Esophagus squamous epithelium (tissue), 5 donors: ENCODE measurements at regions not wholly inside any gene's neighbourhood (a gene's known extent, or its start where the extent isn't known, plus 50 kb on each side); places are given as distances from the start of the nearest gene placed in this dataset.

Experiments used
- DNase-seq: peaks from one replicate; lab custom pipeline; 2025; lab: John Stamatoyannopoulos, UW
- H3K27ac ChIP-seq, 4 donors: fragments of 200-600 bp; sonication (generic); one replicate each; pipeline ENCODE4 v1.5.1; 2016 to 2019; ENCODE audit warnings: mild to moderate bottlenecking in 1 of 4
- H3K27me3 ChIP-seq, 4 donors: fragments of 200-600 bp; sonication (generic); 1 replicate in 3 of 4; 2 replicates in 1 of 4; pipeline versions ENCODE4 v1.5.1 to v1.6.0; 2017 to 2021; ENCODE audit warnings: antibody characterized with exemption in 1 of 4
- H3K36me3 ChIP-seq, 3 donors: fragments of 200-600 bp; sonication (generic); one replicate each; pipeline ENCODE4 v1.5.1; 2016 to 2019
- H3K4me1 ChIP-seq, 3 donors: fragments of 200-600 bp; sonication (generic); one replicate each; pipeline ENCODE4 v1.5.1; 2017 to 2019
- H3K4me3 ChIP-seq, 4 donors: fragments of 200-600 bp; sonication (generic); 1 replicate in 3 of 4; 2 replicates in 1 of 4; pipeline ENCODE4 v1.5.1; 2016 to 2019; ENCODE audit warnings: mild to moderate bottlenecking in 2 of 4, moderate library complexity in 1 of 4
- H3K9me3 ChIP-seq, 3 donors: fragments of 200-600 bp; sonication (generic); one replicate each; pipeline ENCODE4 v1.5.1; 2016 to 2019
- POLR2A ChIP-seq, 4 donors: fragments of 450-650 bp; IDR thresholded peaks; one replicate each; pipeline ENCODE4 v1.6.1; 2017; ENCODE audit warnings: antibody characterized with exemption in 4 of 4, mild to moderate bottlenecking in 4 of 4, moderate library complexity in 3 of 4
- WGBS, 2 donors: methylation state at CpG; one replicate each; pipeline ENCODE4 v1.1.5; 2018; 5-methylcytosine and 5-hydroxymethylcytosine counted together
- intact Hi-C: fragments of 100-400 bp; cut with DNase I; formaldehyde crosslinking; loops from one replicate; pipeline ENCODE4 v1.15.0; 2022
- TF ChIP-seq, protein P1 (sequence below), 6 experiments: fragments of 450-650 bp in 4 of 6; fragments of 200-600 bp in 2 of 6; sonication (generic) in 2 of 6; IDR thresholded peaks; one replicate each; pipeline ENCODE4 v1.5.1; 2016 to 2019; ENCODE audit warnings: antibody characterized with exemption in 6 of 6, mild to moderate bottlenecking in 4 of 6, moderate library complexity in 4 of 6
- donor health status: DM: yes; HTN: yes; CAD: no.

DNA sequence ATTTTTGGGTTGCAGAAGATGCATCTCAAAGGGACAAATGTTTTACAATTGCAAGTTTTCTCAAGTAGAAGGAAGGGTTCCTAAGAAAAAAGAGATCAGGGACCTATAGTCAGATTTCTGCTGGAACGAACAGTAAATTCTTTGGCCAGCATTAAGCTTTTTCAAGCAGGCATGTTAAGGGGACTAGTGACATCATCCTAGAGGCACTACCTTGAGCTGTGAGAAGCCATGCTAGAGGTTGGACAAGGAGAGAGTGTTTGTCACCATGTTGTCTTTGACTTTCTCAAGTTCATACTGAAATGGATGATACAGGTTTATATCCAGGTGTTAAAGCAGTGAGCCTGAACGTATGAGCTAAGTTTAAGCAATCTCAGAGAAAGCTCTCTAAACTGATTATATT is 85.2 kb upstream of the WDR72 start:
- 63 to 67% methylated on average over 2 of the region's 2 CpGs for WGBS, 2 donors
- Histone ChIP-seq H3K4me3 (no peak overlapping the region), H3K9me3 (no peaks in the 10 kb centered on the region), H3K27ac (no peak overlapping the region), H3K4me1 (no peaks in the 10 kb centered on the region), H3K36me3 (no peaks in the 10 kb centered on the region), H3K27me3 (no peaks in the 10 kb centered on the region)
- intact Hi-C loops, result no loop called here
- TF ChIP-seq, protein P1, sequence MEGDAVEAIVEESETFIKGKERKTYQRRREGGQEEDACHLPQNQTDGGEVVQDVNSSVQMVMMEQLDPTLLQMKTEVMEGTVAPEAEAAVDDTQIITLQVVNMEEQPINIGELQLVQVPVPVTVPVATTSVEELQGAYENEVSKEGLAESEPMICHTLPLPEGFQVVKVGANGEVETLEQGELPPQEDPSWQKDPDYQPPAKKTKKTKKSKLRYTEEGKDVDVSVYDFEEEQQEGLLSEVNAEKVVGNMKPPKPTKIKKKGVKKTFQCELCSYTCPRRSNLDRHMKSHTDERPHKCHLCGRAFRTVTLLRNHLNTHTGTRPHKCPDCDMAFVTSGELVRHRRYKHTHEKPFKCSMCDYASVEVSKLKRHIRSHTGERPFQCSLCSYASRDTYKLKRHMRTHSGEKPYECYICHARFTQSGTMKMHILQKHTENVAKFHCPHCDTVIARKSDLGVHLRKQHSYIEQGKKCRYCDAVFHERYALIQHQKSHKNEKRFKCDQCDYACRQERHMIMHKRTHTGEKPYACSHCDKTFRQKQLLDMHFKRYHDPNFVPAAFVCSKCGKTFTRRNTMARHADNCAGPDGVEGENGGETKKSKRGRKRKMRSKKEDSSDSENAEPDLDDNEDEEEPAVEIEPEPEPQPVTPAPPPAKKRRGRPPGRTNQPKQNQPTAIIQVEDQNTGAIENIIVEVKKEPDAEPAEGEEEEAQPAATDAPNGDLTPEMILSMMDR (IDR thresholded peaks at IDR 0.05), result no peak
- no peak for TF ChIP-seq POLR2A (IDR thresholded peaks at IDR 0.05)
- DNase-seq, result no peak

DNA sequence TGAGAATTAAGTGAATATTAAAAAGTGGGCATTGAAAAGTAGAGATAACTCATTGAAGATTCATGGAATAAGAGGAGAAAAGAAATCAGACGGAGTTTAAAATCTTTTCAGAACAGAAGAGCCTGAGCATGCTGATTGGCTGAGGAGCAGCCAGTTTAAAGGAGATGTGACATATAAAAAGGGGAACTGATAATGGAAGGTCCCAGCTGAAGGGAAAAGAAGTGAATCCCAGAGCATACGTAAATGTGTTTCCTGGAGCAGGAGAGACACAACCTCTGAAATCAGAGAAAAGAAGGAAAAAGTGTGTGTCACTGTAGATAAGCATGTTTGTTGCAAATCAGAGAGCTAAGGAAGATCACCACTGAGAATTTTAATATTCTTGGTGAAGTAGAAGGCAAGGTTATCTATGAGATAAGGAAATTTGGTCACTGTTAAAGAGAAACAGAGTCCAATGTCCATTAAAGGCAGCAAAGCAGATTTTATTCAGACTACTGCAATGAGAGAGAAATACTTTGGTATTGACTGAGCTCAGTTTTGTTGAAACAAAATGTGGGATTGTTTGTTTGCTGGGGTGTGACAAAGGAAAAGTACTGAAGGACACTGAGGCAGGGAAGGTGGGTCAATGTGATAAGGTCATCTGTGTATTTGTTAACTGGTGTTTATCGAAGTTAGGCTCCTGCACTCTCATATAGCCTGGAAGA is 84.6 kb upstream of the WDR72 start:
- Histone ChIP-seq H3K4me1 (no peaks in the 10 kb centered on the region), H3K36me3 (no peaks in the 10 kb centered on the region), H3K4me3 (no peak overlapping the region), H3K9me3 (no peaks in the 10 kb centered on the region), H3K27ac (no peak overlapping the region), H3K27me3 (no peaks in the 10 kb centered on the region)
- 49 to 73% methylated on average over 3 of the region's 3 CpGs for WGBS, 2 donors
- DNase-seq, result no peak
- no peak for TF ChIP-seq POLR2A (IDR thresholded peaks at IDR 0.05)
- TF ChIP-seq, protein P1 (IDR thresholded peaks at IDR 0.05), result no peak
- intact Hi-C loops, result no loop called here

DNA sequence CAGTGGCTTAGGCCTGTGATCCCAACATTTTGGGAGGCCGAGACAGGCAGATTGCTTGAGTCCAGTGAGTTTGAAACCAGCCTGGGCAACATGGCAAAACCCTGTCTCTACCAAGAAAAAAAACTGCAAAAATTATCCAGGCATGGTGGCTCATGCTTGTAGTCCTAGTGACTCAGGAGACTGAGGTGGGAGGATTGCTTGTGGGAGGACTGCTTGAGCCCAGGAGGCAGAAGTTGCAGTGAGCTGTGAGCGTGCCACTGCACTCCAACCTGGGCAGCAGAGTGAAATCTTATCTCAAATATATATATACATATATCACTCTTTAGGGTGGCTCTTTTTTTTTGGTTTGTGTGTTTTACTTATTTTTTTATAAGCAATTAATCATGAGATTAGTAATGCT is 83.7 kb upstream of the WDR72 start:
- H3K4me3 ChIP-seq, result no peak overlapping the region
- 64 to 77% methylated on average over 1 to 2 of the region's 2 CpGs for WGBS, 2 donors
- DNase-seq, result no peak
- no peaks in the 10 kb centered on the region for H3K9me3 ChIP-seq
- no peak overlapping the region for H3K27ac ChIP-seq
- intact Hi-C loops, result no loop called here
- H3K36me3 ChIP-seq, result no peaks in the 10 kb centered on the region
- no peaks in the 10 kb centered on the region for H3K4me1 ChIP-seq
- TF ChIP-seq, protein P1 (IDR thresholded peaks at IDR 0.05), result no peak
- TF ChIP-seq POLR2A (IDR thresholded peaks at IDR 0.05), result no peak
- no peaks in the 10 kb centered on the region for H3K27me3 ChIP-seq

DNA sequence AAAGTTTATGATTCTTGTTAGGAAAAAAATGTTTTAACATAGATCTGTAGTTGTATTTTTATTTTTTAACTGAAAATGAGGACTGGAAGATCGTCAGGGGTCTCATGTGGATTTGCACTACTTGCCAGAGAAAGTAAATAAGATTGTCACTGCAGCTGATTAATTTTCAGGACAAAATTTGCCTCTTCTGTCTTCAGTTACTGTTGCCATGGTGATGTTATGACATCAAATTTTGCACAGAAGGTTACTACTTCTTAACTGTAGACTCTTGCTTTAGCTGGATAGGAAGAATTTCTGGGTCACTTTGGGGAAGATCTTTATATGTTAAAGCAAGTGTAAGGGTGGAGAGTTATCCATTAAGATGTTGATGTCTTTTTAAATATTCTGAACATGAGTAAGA is 82.2 kb upstream of the WDR72 start:
- 0 to 10% methylated on average over 1 of the region's 1 CpG for WGBS, 2 donors
- intact Hi-C loops, result no loop called here

DNA sequence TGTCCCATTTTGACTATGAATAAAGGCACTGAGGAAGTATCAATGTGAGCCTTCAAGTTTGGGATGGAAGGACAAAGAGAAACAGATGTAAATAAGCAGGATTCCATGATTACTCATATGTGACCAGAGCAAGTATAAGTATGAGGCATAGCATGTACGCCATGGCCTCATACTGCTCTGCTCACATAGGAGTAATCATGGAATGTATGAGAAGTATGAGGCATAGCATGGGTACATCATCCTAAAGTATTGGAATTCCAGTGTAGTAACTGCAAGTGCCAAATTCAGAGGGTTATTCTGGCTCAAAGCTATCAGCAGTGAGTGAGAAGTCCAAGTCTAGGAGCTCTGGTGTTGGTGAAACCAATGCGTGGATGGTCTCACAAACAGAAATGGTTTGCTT is 81.2 kb upstream of the WDR72 start:
- Histone ChIP-seq H3K27me3 (no peaks in the 10 kb centered on the region), H3K9me3 (no peaks in the 10 kb centered on the region), H3K36me3 (no peaks in the 10 kb centered on the region), H3K4me3 (no peak overlapping the region), H3K4me1 (no peaks in the 10 kb centered on the region), H3K27ac (no peak overlapping the region)
- WGBS, 2 donors, result 88 to 94% methylated on average over 2 of the region's 2 CpGs
- DNase-seq, result no peak
- TF ChIP-seq POLR2A (IDR thresholded peaks at IDR 0.05), result no peak
- TF ChIP-seq, protein P1 (IDR thresholded peaks at IDR 0.05), result no peak
- intact Hi-C loops, result no loop called here

More for the DNA sequence above, 82.2 kb upstream of the WDR72 start:
- no peaks in the 10 kb centered on the region for H3K9me3 ChIP-seq
- no peaks in the 10 kb centered on the region for H3K27me3 ChIP-seq
- no peaks in the 10 kb centered on the region for H3K4me1 ChIP-seq
- H3K4me3 ChIP-seq, result no peak overlapping the region
- no peak for DNase-seq
- TF ChIP-seq, protein P1 (IDR thresholded peaks at IDR 0.05), result no peak
- no peak for TF ChIP-seq POLR2A (IDR thresholded peaks at IDR 0.05)
- no peaks in the 10 kb centered on the region for H3K36me3 ChIP-seq
- no peak overlapping the region for H3K27ac ChIP-seq
